H4 (cell line): ENCODE measurements at regions not wholly inside any gene's neighbourhood (a gene's known extent, or its start where the extent isn't known, plus 50 kb on each side); places are given as distances from the start of the nearest gene placed in this dataset.
"Not testable (repeated sequence)": the region's sequence is repeated elsewhere in the genome, so short reads cannot be mapped to it uniquely, and the experiment has no call there.

ENCODE experiments used
- DNase-seq: peaks from one replicate; pipeline ENCODE4 v3.0.0-alpha.2; 2015; ENCODE audit warnings: low spot score

GRCh38 chr20:57104651-57105204 is 161.7 kb downstream of the BMP7 start:
- no peak for DNase-seq

GRCh38 chr20:57106030-57106682 is 160.3 kb downstream of the BMP7 start:
- DNase-seq, result no peak

GRCh38 chr20:57106692-57107091 is 159.7 kb downstream of the BMP7 start:
- no peak for DNase-seq

GRCh38 chr20:57107208-57107607 is 159.2 kb downstream of the BMP7 start:
- DNase-seq, result no peak

- no peak for DNase-seq
These were observed 158.2 kb downstream of the BMP7 start for GRCh38 chr20:57108218-57108617.

GRCh38 chr20:57108742-57109570 is 157.5 kb downstream of the BMP7 start:
- DNase-seq, result no peak

- no peak for DNase-seq
These were observed 156.9 kb downstream of the BMP7 start for GRCh38 chr20:57109571-57109953.

- not testable (repeated sequence) for DNase-seq
These were observed 156.1 kb downstream of the BMP7 start for GRCh38 chr20:57110121-57111027.

GRCh38 chr20:57111028-57111373 is 155.4 kb downstream of the BMP7 start:
- DNase-seq, result no peak

- no peak for DNase-seq
These were observed 154.0 kb downstream of the BMP7 start for GRCh38 chr20:57112448-57112847.

GRCh38 chr20:57114290-57115005 is 152.0 kb downstream of the BMP7 start:
- DNase-seq, result no peak

GRCh38 chr20:57117296-57117695 is 149.1 kb downstream of the BMP7 start:
- DNase-seq, result no peak

GRCh38 chr20:57118107-57118769 is 148.2 kb downstream of the BMP7 start:
- no peak for DNase-seq
